Cardiac fibroblast (primary cell): ENCODE measurements at regions not wholly inside any gene's neighbourhood (a gene's known extent, or its start where the extent isn't known, plus 50 kb on each side); places are given as distances from the start of the nearest gene placed in this dataset.

Experiments used
- DNase-seq, 2 donors: peaks; one replicate each; pipeline versions ENCODE4 v3.0.0 to v3.0.0-alpha.2; 2010; ENCODE audit warnings: low read depth in 2 of 2
- H3K4me3 ChIP-seq, 2 donors: replicated peaks in 1 of 2; 1 replicate in 1 of 2; 2 replicates in 1 of 2; pipeline ENCODE4 v1.5.1; 2011; ENCODE audit warnings: low read depth in 2 of 2, low read length in 2 of 2, mild to moderate bottlenecking in 2 of 2, moderate library complexity in 1 of 2
- CTCF ChIP-seq: IDR thresholded peaks from one replicate; pipeline ENCODE4 v1.5.1; 2011; ENCODE audit warnings: low read depth, mild to moderate bottlenecking, low read length, inconsistent platforms

- TF ChIP-seq CTCF, result no peak
- no peak for DNase-seq
- H3K4me3 ChIP-seq, result no peak overlapping the region
Measured at GRCh38 chr2:168394262-168394661, 61.8 kb upstream of the CERS6 start.

DNA sequence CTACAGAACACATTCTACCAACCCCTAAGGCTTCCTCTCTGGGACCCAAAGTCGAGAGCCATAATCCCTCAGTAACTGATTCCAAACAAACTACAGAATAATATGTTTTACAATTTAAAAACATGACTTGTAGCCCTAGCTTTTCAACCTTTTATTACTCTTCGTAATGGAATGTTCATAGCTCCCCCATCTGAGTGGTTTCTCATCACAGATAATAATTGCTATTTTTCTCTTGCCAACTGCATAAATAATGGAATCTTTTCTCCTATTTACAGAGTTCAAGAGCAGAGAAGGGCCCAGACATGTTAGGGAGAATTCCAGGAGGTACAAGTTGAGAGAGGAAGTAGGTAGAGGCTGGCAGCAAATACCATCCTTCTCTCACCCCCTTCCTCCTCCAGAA is 59.9 kb upstream of the CERS6 start:
- no peak overlapping the region for H3K4me3 ChIP-seq
- peak; percentile 14 to 33 for DNase-seq
- TF ChIP-seq CTCF, result no peak

DNA sequence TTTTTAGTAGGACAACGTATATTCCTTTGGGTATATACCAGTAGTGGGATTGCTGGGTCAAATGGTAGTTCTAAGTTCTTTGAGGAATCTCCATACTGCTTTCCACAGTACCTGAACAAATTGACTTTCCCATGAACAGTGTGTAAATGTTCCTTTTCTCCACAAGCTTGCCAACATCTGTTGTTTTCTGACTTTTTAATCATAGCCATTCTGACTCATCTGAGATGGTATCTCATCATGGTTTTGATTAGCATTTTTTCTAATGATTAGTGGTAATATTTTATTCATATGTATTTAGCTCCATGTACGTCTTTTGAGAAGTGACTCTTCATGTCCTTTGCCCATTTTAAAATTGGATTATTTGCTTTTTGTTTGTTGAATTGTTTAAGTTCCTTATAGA is 58.4 kb upstream of the CERS6 start:
- DNase-seq, result no peak
- TF ChIP-seq CTCF, result no peak

GRCh38 chr2:168401048-168401556 is 55.0 kb upstream of the CERS6 start:
- H3K4me3 ChIP-seq, result no peak overlapping the region
- TF ChIP-seq CTCF, result no peak
- DNase-seq, result no peak

More for the DNA sequence above, 58.4 kb upstream of the CERS6 start:
- no peak overlapping the region for H3K4me3 ChIP-seq

GRCh38 chr2:168401771-168402170 is 54.3 kb upstream of the CERS6 start:
- DNase-seq, result no peak
- no peak overlapping the region for H3K4me3 ChIP-seq
- no peak for TF ChIP-seq CTCF

DNA sequence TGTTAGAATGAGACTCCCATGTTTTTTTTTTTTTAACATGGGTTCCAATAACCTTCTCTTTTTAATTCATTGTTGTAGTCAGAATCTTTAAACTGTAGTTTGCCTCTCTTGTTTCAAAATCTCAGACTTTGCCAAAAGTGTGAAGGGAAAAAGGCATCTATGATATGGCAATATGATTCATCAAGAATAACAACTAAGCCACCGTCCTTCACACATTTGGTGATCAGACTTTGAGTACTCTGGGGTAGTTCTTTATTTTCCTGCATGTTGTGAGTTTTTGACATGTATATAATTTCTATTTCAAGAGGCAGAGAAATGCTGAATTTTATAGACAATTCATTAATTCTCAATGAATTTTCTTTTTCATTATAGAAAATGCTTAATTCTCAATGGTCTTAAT is 53.5 kb upstream of the CERS6 start:
- peak in 1 of 2 donors; percentile 21 for DNase-seq
- no peak for TF ChIP-seq CTCF
- H3K4me3 ChIP-seq, result no peak overlapping the region

- H3K4me3 ChIP-seq, result no peak overlapping the region
- no peak for TF ChIP-seq CTCF
- no peak for DNase-seq
Measured at GRCh38 chr2:168403736-168404135, 52.3 kb upstream of the CERS6 start.
